RWPE2 (cell line): ENCODE measurements at regions not wholly inside any gene's neighbourhood (a gene's known extent, or its start where the extent isn't known, plus 50 kb on each side); places are given as distances from the start of the nearest gene placed in this dataset.

Source experiments
- ATAC-seq: fragments of 200-7000 bp; cut with Tn5 transposase; 3 replicates; pipeline ENCODE4 v1.9.1; 2021; ENCODE audit warnings: low read depth
- DNase-seq: peaks from one replicate; pipeline ENCODE4 v3.0.0-alpha.2; 2020; ENCODE audit warnings: low spot score
- H3K27ac ChIP-seq: fragments of 450-650 bp; 2 replicates; pipeline ENCODE4 v1.5.1; 2017; ENCODE audit warnings: mild to moderate bottlenecking; ENCODE audit not compliant: poor library complexity, severe bottlenecking
- H3K27me3 ChIP-seq: fragments of 250-450 bp; sonication (Bioruptor Pico); 2 replicates; pipeline ENCODE4 v1.5.1; 2021; ENCODE audit warnings: mild to moderate bottlenecking, moderate library complexity; ENCODE audit not compliant: insufficient read depth, poor library complexity, severe bottlenecking
- H3K36me3 ChIP-seq: fragments of 250-450 bp; sonication (Bioruptor Pico); 2 replicates; pipeline ENCODE4 v1.5.1; 2020; ENCODE audit warnings: low read depth, mild to moderate bottlenecking, moderate library complexity
- H3K4me1 ChIP-seq: fragments of 250-450 bp; sonication (Bioruptor Pico); 2 replicates; pipeline ENCODE4 v1.5.1; 2021; ENCODE audit warnings: mild to moderate bottlenecking, moderate library complexity; ENCODE audit not compliant: insufficient read depth, poor library complexity, severe bottlenecking
- H3K4me3 ChIP-seq: fragments of 250-450 bp; sonication (Bioruptor Pico); 2 replicates; pipeline ENCODE4 v1.5.1; 2021; ENCODE audit warnings: mild to moderate bottlenecking, moderate library complexity; ENCODE audit not compliant: severe bottlenecking
- H3K9me3 ChIP-seq: fragments of 250-450 bp; sonication (Bioruptor Pico); 2 replicates; pipeline ENCODE4 v1.5.1; 2021; ENCODE audit warnings: mild to moderate bottlenecking, moderate library complexity; ENCODE audit not compliant: severe bottlenecking
- TF ChIP-seq, protein P1 (sequence below): fragments of 450-650 bp; IDR thresholded peaks from one replicate; pipeline ENCODE4 v1.5.1; 2017; ENCODE audit warnings: mild to moderate bottlenecking, moderate library complexity; ENCODE audit not compliant: poor library complexity, severe bottlenecking

GRCh38 chr4:122522944-122523343, 66.4 kb upstream of the IL2 start:
- no peak for DNase-seq
- H3K4me3 ChIP-seq, result no peak overlapping the region
- no peaks in the 10 kb centered on the region for H3K36me3 ChIP-seq
- ATAC-seq, result no peak
- no peaks in the 10 kb centered on the region for H3K27me3 ChIP-seq
- no peak overlapping the region for H3K27ac ChIP-seq
- H3K9me3 ChIP-seq, result no peaks in the 10 kb centered on the region
- TF ChIP-seq, protein P1, sequence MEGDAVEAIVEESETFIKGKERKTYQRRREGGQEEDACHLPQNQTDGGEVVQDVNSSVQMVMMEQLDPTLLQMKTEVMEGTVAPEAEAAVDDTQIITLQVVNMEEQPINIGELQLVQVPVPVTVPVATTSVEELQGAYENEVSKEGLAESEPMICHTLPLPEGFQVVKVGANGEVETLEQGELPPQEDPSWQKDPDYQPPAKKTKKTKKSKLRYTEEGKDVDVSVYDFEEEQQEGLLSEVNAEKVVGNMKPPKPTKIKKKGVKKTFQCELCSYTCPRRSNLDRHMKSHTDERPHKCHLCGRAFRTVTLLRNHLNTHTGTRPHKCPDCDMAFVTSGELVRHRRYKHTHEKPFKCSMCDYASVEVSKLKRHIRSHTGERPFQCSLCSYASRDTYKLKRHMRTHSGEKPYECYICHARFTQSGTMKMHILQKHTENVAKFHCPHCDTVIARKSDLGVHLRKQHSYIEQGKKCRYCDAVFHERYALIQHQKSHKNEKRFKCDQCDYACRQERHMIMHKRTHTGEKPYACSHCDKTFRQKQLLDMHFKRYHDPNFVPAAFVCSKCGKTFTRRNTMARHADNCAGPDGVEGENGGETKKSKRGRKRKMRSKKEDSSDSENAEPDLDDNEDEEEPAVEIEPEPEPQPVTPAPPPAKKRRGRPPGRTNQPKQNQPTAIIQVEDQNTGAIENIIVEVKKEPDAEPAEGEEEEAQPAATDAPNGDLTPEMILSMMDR, result no peak
- H3K4me1 ChIP-seq, result no peaks in the 10 kb centered on the region

GRCh38 chr4:122517345-122517744, 60.8 kb upstream of the IL2 start:
- no peaks in the 10 kb centered on the region for H3K9me3 ChIP-seq
- ATAC-seq (no peak), DNase-seq (no peak)
- H3K36me3 ChIP-seq, result no peaks in the 10 kb centered on the region
- H3K4me1 ChIP-seq, result no peaks in the 10 kb centered on the region
- no peak overlapping the region for H3K27ac ChIP-seq
- H3K27me3 ChIP-seq, result peaks cover 24% of the 10 kb centered on the region
- H3K4me3 ChIP-seq, result no peak overlapping the region
- TF ChIP-seq, protein P1, result no peak

DNA sequence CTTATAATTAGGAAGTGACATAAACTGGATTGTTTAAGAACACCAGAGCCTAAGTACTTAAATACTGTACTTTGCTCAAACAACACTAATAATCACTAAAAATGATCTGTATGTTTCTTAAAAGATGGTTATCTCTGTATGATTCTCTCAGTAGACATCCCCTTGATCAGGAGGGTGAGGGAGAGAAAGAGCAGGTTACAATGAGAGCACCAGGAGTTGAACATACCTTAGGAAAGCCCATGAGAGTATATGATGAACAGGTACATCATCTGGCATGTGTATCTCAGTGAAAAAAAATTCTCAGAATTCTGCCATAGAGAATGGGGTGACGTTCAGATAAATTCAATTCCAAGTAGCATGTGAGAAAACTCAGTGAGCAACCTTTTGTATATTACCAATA, 59.9 kb upstream of the IL2 start:
- Histone ChIP-seq H3K27ac (no peak overlapping the region), H3K4me3 (no peak overlapping the region), H3K4me1 (no peaks in the 10 kb centered on the region), H3K36me3 (no peaks in the 10 kb centered on the region), H3K9me3 (no peaks in the 10 kb centered on the region), H3K27me3 (peaks cover 24% of the 10 kb centered on the region)
- ATAC-seq (no peak), DNase-seq (no peak)
- TF ChIP-seq, protein P1, result no peak

- H3K4me1 ChIP-seq, result no peaks in the 10 kb centered on the region
- H3K36me3 ChIP-seq, result no peaks in the 10 kb centered on the region
- H3K9me3 ChIP-seq, result no peaks in the 10 kb centered on the region
- no peak overlapping the region for H3K4me3 ChIP-seq
- no peak for DNase-seq
- TF ChIP-seq, protein P1, result no peak
- no peak overlapping the region for H3K27ac ChIP-seq
- no peak for ATAC-seq
- H3K27me3 ChIP-seq, result peaks cover 24% of the 10 kb centered on the region
Measured at GRCh38 chr4:122514671-122515070, 58.1 kb upstream of the IL2 start.

DNA sequence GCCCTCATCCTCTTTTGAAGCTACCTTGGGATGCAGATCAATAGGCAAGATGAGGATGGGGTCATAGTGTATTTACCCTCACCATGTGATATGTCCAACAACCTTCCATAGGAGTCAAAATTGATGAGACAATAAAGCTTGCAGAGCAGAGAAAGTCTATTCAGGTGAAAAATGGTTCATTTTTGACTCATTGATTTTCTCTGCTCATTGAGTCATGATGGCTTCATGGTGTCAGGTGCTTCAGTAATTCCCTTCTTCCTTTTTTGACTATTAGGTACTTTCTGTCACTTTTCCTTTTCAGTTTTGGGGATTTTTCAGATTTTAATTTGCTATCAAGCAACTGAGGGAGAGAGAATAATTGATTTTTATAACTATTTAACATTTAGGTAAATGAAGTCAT, 55.9 kb upstream of the IL2 start:
- H3K36me3 ChIP-seq, result no peaks in the 10 kb centered on the region
- H3K4me1 ChIP-seq, result no peaks in the 10 kb centered on the region
- no peak overlapping the region for H3K27ac ChIP-seq
- TF ChIP-seq, protein P1, result no peak
- no peak for DNase-seq
- H3K9me3 ChIP-seq, result no peaks in the 10 kb centered on the region
- no peak overlapping the region for H3K4me3 ChIP-seq
- H3K27me3 ChIP-seq, result peaks cover 24% of the 10 kb centered on the region
- ATAC-seq, result no peak
